Prostate gland (tissue), 2 donors: ENCODE measurements at regions not wholly inside any gene's neighbourhood (a gene's known extent, or its start where the extent isn't known, plus 50 kb on each side); places are given as distances from the start of the nearest gene placed in this dataset.

Source experiments
- CTCF ChIP-seq, 4 experiments: fragments of 200-600 bp in 2 of 4; fragments of 450-650 bp in 2 of 4; sonication (generic) in 2 of 4; IDR thresholded peaks; 1 replicate in 3 of 4; 2 replicates in 1 of 4; pipeline ENCODE4 v1.5.1; 2016 to 2019; ENCODE audit warnings: antibody characterized with exemption in 4 of 4, mild to moderate bottlenecking in 2 of 4, moderate library complexity in 2 of 4
- POLR2A ChIP-seq: fragments of 450-650 bp; IDR thresholded peaks from one replicate; pipeline ENCODE4 v1.6.1; 2016; ENCODE audit warnings: antibody characterized with exemption, mild to moderate bottlenecking
- POLR2AphosphoS5 ChIP-seq: sonication (generic); formaldehyde crosslinking; IDR thresholded peaks from one replicate; pipeline ENCODE4 v1.6.1; 2017; ENCODE audit warnings: antibody characterized with exemption

GRCh38 chr5:147160902-147161700, 73.7 kb upstream of the STK32A start:
- no peak for TF ChIP-seq POLR2AphosphoS5
- TF ChIP-seq POLR2A: no peak
- no peak for TF ChIP-seq CTCF (IDR thresholded peaks at IDR 0.05)
